OCI-LY7 (cell line): ENCODE measurements at regions not wholly inside any gene's neighbourhood (a gene's known extent, or its start where the extent isn't known, plus 50 kb on each side); places are given as distances from the start of the nearest gene placed in this dataset.

ENCODE experiments used
- EZH2phosphoT487 ChIP-seq: fragments of 200-600 bp; sonication (generic); IDR thresholded peaks from 2 replicates; pipeline ENCODE4 v1.6.1; 2018; ENCODE audit warnings: low read depth, borderline replicate concordance, mild to moderate bottlenecking, mixed run types, antibody characterized with exemption, low read length, moderate library complexity, mixed read lengths
- TF ChIP-seq, protein P1 (sequence below): fragments of 200-600 bp; sonication (generic); conservative IDR thresholded peaks from 2 replicates; pipeline ENCODE4 v1.5.1; 2014; ENCODE audit warnings: mild to moderate bottlenecking, antibody characterized with exemption, low read length, moderate library complexity, mixed read lengths

DNA sequence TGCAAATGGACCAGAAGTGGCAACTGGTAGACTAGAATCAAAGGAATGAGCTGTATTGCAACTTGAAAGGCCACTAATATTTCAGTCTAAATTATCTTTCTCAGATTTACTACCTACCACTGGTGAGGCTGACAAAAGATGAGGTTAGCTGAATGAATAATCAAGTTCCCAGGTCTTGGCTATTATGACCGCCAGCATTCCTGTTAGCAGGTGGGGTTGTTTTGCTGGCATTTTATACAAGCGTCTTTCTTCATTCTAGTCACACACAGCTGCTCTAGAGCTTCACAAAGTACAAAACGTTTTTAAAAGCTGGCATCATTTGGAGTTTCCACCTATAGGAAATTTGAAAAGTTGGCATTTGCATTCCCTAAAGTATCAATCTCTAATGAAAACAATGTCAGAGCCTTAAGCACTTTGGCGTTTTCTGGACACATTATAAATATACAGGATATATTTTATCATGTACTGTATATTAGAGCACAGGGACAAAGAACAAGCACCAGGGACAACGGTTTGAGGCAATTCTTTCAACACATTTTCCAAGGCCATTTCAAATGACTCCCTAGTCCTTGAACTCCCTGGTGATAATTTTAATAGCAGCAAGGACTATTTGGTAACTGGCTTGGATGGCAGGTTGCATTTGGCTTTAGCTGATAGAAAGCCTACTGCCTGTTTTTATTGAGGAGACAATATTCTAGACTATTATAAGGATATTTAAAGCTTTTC lies 410.2 kb upstream of the CHST9 start:
- TF ChIP-seq, protein P1, sequence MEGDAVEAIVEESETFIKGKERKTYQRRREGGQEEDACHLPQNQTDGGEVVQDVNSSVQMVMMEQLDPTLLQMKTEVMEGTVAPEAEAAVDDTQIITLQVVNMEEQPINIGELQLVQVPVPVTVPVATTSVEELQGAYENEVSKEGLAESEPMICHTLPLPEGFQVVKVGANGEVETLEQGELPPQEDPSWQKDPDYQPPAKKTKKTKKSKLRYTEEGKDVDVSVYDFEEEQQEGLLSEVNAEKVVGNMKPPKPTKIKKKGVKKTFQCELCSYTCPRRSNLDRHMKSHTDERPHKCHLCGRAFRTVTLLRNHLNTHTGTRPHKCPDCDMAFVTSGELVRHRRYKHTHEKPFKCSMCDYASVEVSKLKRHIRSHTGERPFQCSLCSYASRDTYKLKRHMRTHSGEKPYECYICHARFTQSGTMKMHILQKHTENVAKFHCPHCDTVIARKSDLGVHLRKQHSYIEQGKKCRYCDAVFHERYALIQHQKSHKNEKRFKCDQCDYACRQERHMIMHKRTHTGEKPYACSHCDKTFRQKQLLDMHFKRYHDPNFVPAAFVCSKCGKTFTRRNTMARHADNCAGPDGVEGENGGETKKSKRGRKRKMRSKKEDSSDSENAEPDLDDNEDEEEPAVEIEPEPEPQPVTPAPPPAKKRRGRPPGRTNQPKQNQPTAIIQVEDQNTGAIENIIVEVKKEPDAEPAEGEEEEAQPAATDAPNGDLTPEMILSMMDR = no peak
- no peak for TF ChIP-seq EZH2phosphoT487
